ENCODE measurements at regions not wholly inside any gene's neighbourhood (a gene's known extent, or its start where the extent isn't known, plus 50 kb on each side); places are given as distances from the start of the nearest gene placed in this dataset.

DNA sequence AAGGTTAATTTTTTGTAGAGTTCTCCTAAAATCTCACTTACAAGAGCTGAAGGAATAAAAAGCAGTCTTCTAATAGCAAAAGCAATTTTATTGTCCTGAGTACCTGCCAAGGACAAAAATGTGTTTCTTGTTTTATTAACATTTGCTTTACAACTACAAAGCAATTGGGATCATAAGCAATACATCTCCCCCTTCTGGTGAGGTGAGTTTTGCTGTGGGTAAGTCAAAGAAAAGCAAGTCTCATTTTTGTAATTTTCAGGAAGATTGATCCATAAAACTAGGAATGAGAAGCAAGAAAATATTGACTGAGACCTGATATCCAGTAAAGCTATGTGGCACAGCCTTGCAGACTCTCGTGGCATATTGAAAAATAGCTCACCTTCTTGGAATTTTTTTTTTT lies 2162.7 kb downstream of the NCAM2 start:
- TF ChIP-seq SOX15 (CRISPR knock-in tag; IDR thresholded peaks at IDR 0.05): no peak
- TF ChIP-seq, protein P1, sequence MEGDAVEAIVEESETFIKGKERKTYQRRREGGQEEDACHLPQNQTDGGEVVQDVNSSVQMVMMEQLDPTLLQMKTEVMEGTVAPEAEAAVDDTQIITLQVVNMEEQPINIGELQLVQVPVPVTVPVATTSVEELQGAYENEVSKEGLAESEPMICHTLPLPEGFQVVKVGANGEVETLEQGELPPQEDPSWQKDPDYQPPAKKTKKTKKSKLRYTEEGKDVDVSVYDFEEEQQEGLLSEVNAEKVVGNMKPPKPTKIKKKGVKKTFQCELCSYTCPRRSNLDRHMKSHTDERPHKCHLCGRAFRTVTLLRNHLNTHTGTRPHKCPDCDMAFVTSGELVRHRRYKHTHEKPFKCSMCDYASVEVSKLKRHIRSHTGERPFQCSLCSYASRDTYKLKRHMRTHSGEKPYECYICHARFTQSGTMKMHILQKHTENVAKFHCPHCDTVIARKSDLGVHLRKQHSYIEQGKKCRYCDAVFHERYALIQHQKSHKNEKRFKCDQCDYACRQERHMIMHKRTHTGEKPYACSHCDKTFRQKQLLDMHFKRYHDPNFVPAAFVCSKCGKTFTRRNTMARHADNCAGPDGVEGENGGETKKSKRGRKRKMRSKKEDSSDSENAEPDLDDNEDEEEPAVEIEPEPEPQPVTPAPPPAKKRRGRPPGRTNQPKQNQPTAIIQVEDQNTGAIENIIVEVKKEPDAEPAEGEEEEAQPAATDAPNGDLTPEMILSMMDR (IDR thresholded peaks at IDR 0.05): no peak
- TF ChIP-seq JUN (CRISPR knock-in tag; IDR thresholded peaks at IDR 0.05): no peak
- no peak for TF ChIP-seq CREB1 (CRISPR knock-in tag; IDR thresholded peaks at IDR 0.05)
- no peak for TF ChIP-seq PRRX2 (CRISPR knock-in tag; IDR thresholded peaks at IDR 0.05)

Data from WTC11 (cell line).